Retinal pigment epithelial cell (primary cell): ENCODE measurements at regions not wholly inside any gene's neighbourhood (a gene's known extent, or its start where the extent isn't known, plus 50 kb on each side); places are given as distances from the start of the nearest gene placed in this dataset.
"Not testable (repeated sequence)": the region's sequence is repeated elsewhere in the genome, so short reads cannot be mapped to it uniquely, and the experiment has no call there.

Experiments
- DNase-seq: peaks from one replicate; pipeline ENCODE4 v3.0.0-alpha.2; 2010; ENCODE audit warnings: low read depth
- H3K4me3 ChIP-seq: 2 replicates; pipeline ENCODE4 v1.5.1; 2011; ENCODE audit warnings: mild to moderate bottlenecking, low read length, control low read depth, moderate library complexity
- CTCF ChIP-seq: conservative IDR thresholded peaks from 2 replicates; pipeline ENCODE4 v1.5.1; 2011; ENCODE audit warnings: low read depth, low read length, control low read depth, inconsistent platforms

GRCh38 chr11:15841931-15842740, 514.2 kb downstream of the SOX6 start:
- TF ChIP-seq CTCF = no peak
- DNase-seq = no peak
- no peak overlapping the region for H3K4me3 ChIP-seq

GRCh38 chr11:15843309-15843872, 513.0 kb downstream of the SOX6 start:
- no peak for DNase-seq
- H3K4me3 ChIP-seq = no peak overlapping the region
- no peak for TF ChIP-seq CTCF

DNA sequence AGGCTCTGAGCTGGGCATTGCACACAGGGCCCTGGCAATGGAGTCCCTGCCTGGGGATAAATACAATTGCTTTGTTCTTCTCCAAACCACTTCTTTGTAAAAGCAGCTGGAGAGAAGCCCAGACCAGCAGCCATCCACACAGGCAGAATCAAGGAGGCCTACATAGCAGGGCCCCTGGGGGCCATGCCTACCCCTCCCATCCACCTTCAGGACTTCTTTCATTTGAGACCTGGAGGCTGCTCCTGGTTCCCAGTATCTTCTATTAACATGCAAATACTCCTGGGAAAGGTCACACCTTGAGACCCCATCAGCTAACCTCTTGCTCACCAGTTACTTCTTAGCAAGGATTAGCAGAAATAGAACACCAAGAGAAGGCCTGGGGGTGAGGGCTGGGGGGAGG, 511.1 kb downstream of the SOX6 start:
- no peak for TF ChIP-seq CTCF
- peak; percentile 21 for DNase-seq
- no peak overlapping the region for H3K4me3 ChIP-seq

DNA sequence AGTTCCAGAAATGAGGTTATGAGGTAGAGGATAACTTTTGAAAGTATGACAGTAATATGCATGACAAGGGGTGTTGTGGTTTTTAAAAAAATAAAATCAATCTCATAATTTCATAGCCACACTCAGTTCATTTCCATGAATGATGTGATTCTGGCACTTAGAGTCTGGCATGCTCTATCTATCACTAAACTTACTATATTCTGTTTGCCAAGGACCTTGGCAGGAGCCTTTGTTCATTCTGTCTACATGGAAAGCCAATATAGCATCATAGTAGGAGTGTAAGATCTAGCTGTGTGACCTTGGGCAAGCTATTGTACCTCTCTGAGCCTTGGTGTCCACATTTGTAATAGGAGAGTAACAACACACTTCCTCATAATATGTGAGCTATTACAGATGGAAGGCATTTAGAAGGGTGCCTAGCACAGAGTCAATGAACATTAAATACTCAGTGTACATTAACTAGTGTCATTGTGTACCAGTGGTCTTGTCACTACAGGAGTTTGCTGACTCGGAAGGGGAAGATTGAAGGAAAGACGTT, 507.6 kb downstream of the SOX6 start:
- DNase-seq = no peak

DNA sequence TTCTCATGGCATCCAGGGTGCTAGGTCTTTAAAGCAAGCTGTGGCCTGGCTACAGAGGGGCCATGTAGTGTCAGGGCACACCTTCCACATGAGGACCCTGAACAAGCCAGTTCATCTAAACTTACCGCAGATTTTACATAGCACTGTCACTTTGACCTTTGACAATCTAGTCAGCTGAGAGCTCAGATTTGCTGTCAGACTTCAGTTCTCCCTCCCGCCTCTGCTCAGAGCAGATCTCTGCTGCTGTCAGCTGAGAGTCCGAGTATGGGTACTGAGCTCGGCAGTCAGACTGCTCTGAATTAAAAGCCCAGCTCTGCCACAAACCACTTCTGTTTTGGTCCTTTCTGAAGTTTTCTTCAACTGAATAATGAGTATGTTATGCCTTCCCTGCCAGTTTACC, 507.1 kb downstream of the SOX6 start:
- DNase-seq = no peak
- H3K4me3 ChIP-seq = no peak overlapping the region
- no peak for TF ChIP-seq CTCF

More for the DNA sequence above, 507.6 kb downstream of the SOX6 start:
- no peak for TF ChIP-seq CTCF
- H3K4me3 ChIP-seq = no peak overlapping the region

- DNase-seq, H3K4me3 ChIP-seq: not testable (repeated sequence)
Observed at GRCh38 chr11:15850335-15850734, 506.0 kb downstream of the SOX6 start.

GRCh38 chr11:15851051-15851498, 505.3 kb downstream of the SOX6 start:
- no peak for DNase-seq
- no peak for TF ChIP-seq CTCF

More at GRCh38 chr11:15851051-15851498, 505.3 kb downstream of the SOX6 start:
- no peak overlapping the region for H3K4me3 ChIP-seq
